IMR-90 (cell line): ENCODE measurements at regions not wholly inside any gene's neighbourhood (a gene's known extent, or its start where the extent isn't known, plus 50 kb on each side); places are given as distances from the start of the nearest gene placed in this dataset.

ENCODE experiments used
- ATAC-seq: fragments of 200-7000 bp; cut with Tn5 transposase; 2 replicates; pipeline ENCODE4 v1.9.1; 2020; ENCODE audit warnings: low read depth, mild to moderate bottlenecking, moderate library complexity
- BruUV-seq: library from RNA; stranded (reverse); fragments of 400-500 nt; replicated peaks from 2 replicates; lab custom pipeline; 2021; lab: Mats Ljungman, UMichigan
- CTCF ChIA-PET: fragments of 300-600 bp; formaldehyde crosslinking; extraction: SDS; loops from one replicate; lab custom pipeline; 2021; ENCODE audit warnings: antibody characterized with exemption; lab: Yijun Ruan, JAX
- POLR2A ChIA-PET: fragments of 300-600 bp; sonication (Branson Sonifier 250); formaldehyde crosslinking; loops from one replicate; lab custom pipeline; 2022; ENCODE audit warnings: antibody characterized with exemption; ENCODE audit not compliant: unreplicated experiment; lab: Charles Lee
- DNase-seq: peaks from one replicate; pipeline ENCODE4 v3.0.0; 2013
- H2AFZ ChIP-seq: replicated peaks from 2 replicates; pipeline ENCODE3; 2013; ENCODE audit warnings: low read length, mild to moderate bottlenecking; ENCODE audit not compliant: poor library complexity
- H2AK5ac ChIP-seq: 2 replicates; pipeline ENCODE4 v1.6.1; 2013; ENCODE audit warnings: low read depth, low read length, inconsistent platforms
- H2AK9ac ChIP-seq: replicated peaks from 2 replicates; pipeline ENCODE3; 2013; ENCODE audit warnings: mild to moderate bottlenecking, low read depth, low read length, moderate library complexity; ENCODE audit not compliant: poor library complexity
- H2BK120ac ChIP-seq: 2 replicates; pipeline ENCODE4 v1.6.1; 2013; ENCODE audit warnings: low read depth, low read length, inconsistent platforms
- H2BK15ac ChIP-seq: 3 replicates; pipeline ENCODE4 v1.6.1; 2013; ENCODE audit warnings: low read depth, low read length, inconsistent platforms
- H2BK20ac ChIP-seq: 2 replicates; pipeline ENCODE4 v1.6.1; 2013; ENCODE audit warnings: low read depth, mild to moderate bottlenecking, inconsistent platforms, low read length, moderate library complexity
- H2BK5ac ChIP-seq: 2 replicates; pipeline ENCODE4 v1.6.1; 2013; ENCODE audit warnings: mild to moderate bottlenecking, low read depth, low read length, inconsistent platforms; ENCODE audit not compliant: poor library complexity, severe bottlenecking
- H3K14ac ChIP-seq: replicated peaks from 2 replicates; pipeline ENCODE4 v1.6.1; 2013; ENCODE audit warnings: low read depth, low read length, inconsistent platforms
- H3K18ac ChIP-seq: 2 replicates; pipeline ENCODE4 v1.6.1; 2013; ENCODE audit warnings: low read depth, low read length, control low read depth
- H3K23ac ChIP-seq: 2 replicates; pipeline ENCODE4 v1.6.1; 2013; ENCODE audit warnings: low read depth, low read length, inconsistent platforms
- H3K27ac ChIP-seq: 2 replicates; pipeline ENCODE4 v1.5.1; 2013; ENCODE audit warnings: mild to moderate bottlenecking, control low read depth, low read length; ENCODE audit not compliant: insufficient read depth
- H3K27me3 ChIP-seq: 2 replicates; pipeline ENCODE4 v1.6.1; 2013; ENCODE audit warnings: low read length; ENCODE audit not compliant: control insufficient read depth, insufficient read depth
- H3K36me3 ChIP-seq: 2 replicates; pipeline ENCODE4 v1.6.1; 2013; ENCODE audit warnings: low read length, mixed read lengths; ENCODE audit not compliant: control insufficient read depth, insufficient read depth
- H3K4ac ChIP-seq: 2 replicates; pipeline ENCODE4 v1.6.1; 2013; ENCODE audit warnings: low read depth, low read length, inconsistent platforms
- H3K4me1 ChIP-seq: 2 replicates; pipeline ENCODE4 v1.6.1; 2013; ENCODE audit warnings: low read length, mixed read lengths; ENCODE audit not compliant: control insufficient read depth, insufficient read depth
- H3K4me2 ChIP-seq: 2 replicates; pipeline ENCODE4 v1.6.1; 2013; ENCODE audit warnings: low read depth, mild to moderate bottlenecking, control low read depth, low read length, moderate library complexity
- H3K4me3 ChIP-seq: 2 replicates; pipeline ENCODE4 v1.5.1; 2013; ENCODE audit warnings: low read depth, mild to moderate bottlenecking, control low read depth, low read length, moderate library complexity; ENCODE audit not compliant: insufficient read depth
- H3K56ac ChIP-seq: 2 replicates; pipeline ENCODE4 v1.6.1; 2013; ENCODE audit warnings: low read length, inconsistent platforms; ENCODE audit not compliant: insufficient read depth; ENCODE audit errors: extremely low read depth
- H3K79me1 ChIP-seq, 2 experiments: 2 replicates each; pipeline ENCODE4 v1.6.1; 2013; ENCODE audit warnings: low read length in 2 of 2, inconsistent platforms in 1 of 2, low read depth in 1 of 2
- H3K9ac ChIP-seq: 2 replicates; pipeline ENCODE4 v1.6.1; 2013; ENCODE audit warnings: low read depth, low read length, control low read depth
- H3K9me1 ChIP-seq: 2 replicates; pipeline ENCODE4 v1.6.1; 2013; ENCODE audit warnings: low read length, inconsistent platforms; ENCODE audit not compliant: insufficient read depth
- H3K9me3 ChIP-seq: 2 replicates; pipeline ENCODE4 v1.6.1; 2013; ENCODE audit warnings: low read length; ENCODE audit not compliant: control insufficient read depth, insufficient read depth
- H4K20me1 ChIP-seq: 2 replicates; pipeline ENCODE4 v1.6.1; 2013; ENCODE audit warnings: low read length, inconsistent platforms; ENCODE audit not compliant: insufficient read depth
- H4K5ac ChIP-seq: 2 replicates; pipeline ENCODE4 v1.6.1; 2013; ENCODE audit warnings: mild to moderate bottlenecking, low read depth, low read length, control low read depth
- H4K8ac ChIP-seq, 2 experiments: 2 replicates each; pipeline ENCODE4 v1.6.1; 2013; ENCODE audit warnings: low read depth in 2 of 2, low read length in 2 of 2, control low read depth in 1 of 2, inconsistent platforms in 1 of 2
- H4K91ac ChIP-seq: 2 replicates; pipeline ENCODE4 v1.6.1; 2013; ENCODE audit warnings: low read depth, low read length, inconsistent platforms; ENCODE audit not compliant: insufficient read depth
- BHLHE40 ChIP-seq: fragments of 150-350 bp; IDR thresholded peaks from 2 replicates; pipeline ENCODE4 v1.6.1; 2016; ENCODE audit warnings: mild to moderate bottlenecking, low read depth, low read length
- CEBPB ChIP-seq: IDR thresholded peaks from 2 replicates; pipeline ENCODE4 v1.6.1; 2012; ENCODE audit warnings: low read depth, low read length, improper control_type of control experiment
- CHD1 ChIP-seq: IDR thresholded peaks from 2 replicates; pipeline ENCODE4 v1.6.1; 2012; ENCODE audit warnings: low read depth, low read length, improper control_type of control experiment
- CTCF ChIP-seq: conservative IDR thresholded peaks from 2 replicates; pipeline ENCODE4 v1.5.1; 2012; ENCODE audit warnings: mild to moderate bottlenecking, low read depth, low read length, improper control_type of control experiment
- ELK1 ChIP-seq: fragments of 150-350 bp; IDR thresholded peaks from 2 replicates; pipeline ENCODE4 v1.6.1; 2016; ENCODE audit warnings: low read depth, mild to moderate bottlenecking, low read length, moderate library complexity, borderline replicate concordance
- FOS ChIP-seq: fragments of 150-350 bp; IDR thresholded peaks from 2 replicates; pipeline ENCODE4 v1.6.1; 2016; ENCODE audit warnings: low read depth, low read length
- MAZ ChIP-seq: IDR thresholded peaks from 2 replicates; pipeline ENCODE4 v1.6.1; 2012; ENCODE audit warnings: low read depth, mild to moderate bottlenecking, low read length, improper control_type of control experiment, moderate library complexity, borderline replicate concordance
- MXI1 ChIP-seq: IDR thresholded peaks from 2 replicates; pipeline ENCODE4 v1.6.1; 2012; ENCODE audit warnings: low read depth, mild to moderate bottlenecking, low read length, moderate library complexity, borderline replicate concordance
- NFE2L2 ChIP-seq: fragments of 150-350 bp; IDR thresholded peaks from 2 replicates; pipeline ENCODE4 v1.6.1; 2016; ENCODE audit warnings: low read depth, mild to moderate bottlenecking, low read length
- POLR2A ChIP-seq: IDR thresholded peaks from 2 replicates; pipeline ENCODE4 v1.6.1; 2012; ENCODE audit warnings: mild to moderate bottlenecking, low read depth, low read length
- RAD21 ChIP-seq: IDR thresholded peaks from 2 replicates; pipeline ENCODE4 v1.6.1; 2012; ENCODE audit warnings: low read length, improper control_type of control experiment
- RCOR1 ChIP-seq: IDR thresholded peaks from 2 replicates; pipeline ENCODE4 v1.6.1; 2012; ENCODE audit warnings: mild to moderate bottlenecking, low read length, improper control_type of control experiment; ENCODE audit not compliant: insufficient replicate concordance
- RFX5 ChIP-seq: IDR thresholded peaks from 2 replicates; pipeline ENCODE4 v1.8.0; 2012; ENCODE audit warnings: low read depth, mild to moderate bottlenecking, low read length, moderate library complexity
- SMC3 ChIP-seq: fragments of 150-350 bp; IDR thresholded peaks from 2 replicates; pipeline ENCODE4 v1.6.1; 2016; ENCODE audit warnings: low read depth, mild to moderate bottlenecking, antibody characterized with exemption, low read length, moderate library complexity
- USF2 ChIP-seq: fragments of 150-350 bp; IDR thresholded peaks from 2 replicates; pipeline ENCODE4 v1.6.1; 2017; ENCODE audit warnings: mild to moderate bottlenecking, antibody characterized with exemption, low read length, low read depth
- WGBS, 2 experiments: methylation state at CpG; one replicate each; pipeline versions ENCODE4 v1.1.5 to v1.1.7; 2013; ENCODE audit warnings: missing lambda C conversion rate in 2 of 2; ENCODE audit not compliant: insufficient read length in 1 of 2; ENCODE audit errors: extremely low coverage in 2 of 2; 5-methylcytosine and 5-hydroxymethylcytosine counted together
- dilution Hi-C: fragments of 300-500 bp; cut with HindIII; formaldehyde crosslinking; loops from one replicate; pipeline ENCODE4 v1.14.3; 2018; ENCODE audit warnings: low sequenced_read_pairs; ENCODE audit not compliant: unreplicated experiment
- in situ Hi-C: fragments of 300-500 bp; cut with MboI; formaldehyde crosslinking; loops from 3 replicates; pipeline ENCODE4 v1.14.3; 2019; ENCODE audit warnings: low sequenced_read_pairs, inconsistent platforms, mixed read lengths
- intact Hi-C: fragments of 100-400 bp; cut with micrococcal nuclease; formaldehyde crosslinking; loops from 2 replicates; pipeline ENCODE4 v1.10.0; 2022

GRCh38 chr4:101418055-101418454 is 70.7 kb upstream of the PPP3CA start:
- Histone ChIP-seq H4K8ac (no peak overlapping the region), H3K18ac (no peak overlapping the region), H2AK5ac (no peak overlapping the region), H2BK120ac (no peak overlapping the region), H3K9me1 (no peaks in the 10 kb centered on the region), H3K56ac (no peak overlapping the region), H3K4me1 (no peaks in the 10 kb centered on the region), H3K9me3 (no peaks in the 10 kb centered on the region), H3K4ac (no peak overlapping the region), H3K9ac (no peak overlapping the region), H3K4me2 (no peak overlapping the region), H4K20me1 (no peaks in the 10 kb centered on the region), H3K14ac (no peak overlapping the region), H2AFZ (no peak overlapping the region), H3K23ac (no peak overlapping the region), H4K91ac (no peak overlapping the region), H4K5ac (no peak overlapping the region), H2BK15ac (no peak overlapping the region), H2AK9ac (no peak overlapping the region), H3K27ac (no peak overlapping the region), H3K79me1 (no peaks in the 10 kb centered on the region), H3K27me3 (no peaks in the 10 kb centered on the region), H3K36me3 (no peaks in the 10 kb centered on the region), H3K4me3 (no peak overlapping the region), H2BK20ac (no peak overlapping the region), H2BK5ac (no peak overlapping the region)
- no peak for TF ChIP-seq USF2
- TF ChIP-seq SMC3 = no peak
- no peak for TF ChIP-seq RAD21
- no peak for TF ChIP-seq FOS
- no peak for TF ChIP-seq RCOR1
- TF ChIP-seq CEBPB = no peak
- TF ChIP-seq NFE2L2 = no peak
- TF ChIP-seq BHLHE40 = no peak
- no peak for TF ChIP-seq MAZ
- no peak for TF ChIP-seq RFX5
- no peak for TF ChIP-seq ELK1
- no peak for TF ChIP-seq CHD1
- TF ChIP-seq MXI1 = no peak
- TF ChIP-seq CTCF = no peak
- TF ChIP-seq POLR2A = no peak
- in situ Hi-C loops = no loop called here
- CTCF ChIA-PET = interaction anchor here (1.4 kb wide), 2 partner anchors 11 to 16 kb away, joined by 3 to 4 read pairs; no protein-coding TSS in a partner anchor
- DNase-seq (no peak), ATAC-seq (no peak)
- intact Hi-C loops = no loop called here
- dilution Hi-C loops = no loop called here
- no TSS peak for BruUV-seq
- POLR2A ChIA-PET = no interaction called here
- WGBS, 2 experiments = no CpG with 5 or more reads among the region's 2 CpGs
